NCI-H345 treated with DMSO at 0.1 percent for 48 hours (cell line): ENCODE measurements at regions not wholly inside any gene's neighbourhood (a gene's known extent, or its start where the extent isn't known, plus 50 kb on each side); places are given as distances from the start of the nearest gene placed in this dataset.

ENCODE experiments used
- DNase-seq: peaks from one replicate; lab custom pipeline; 2025; ENCODE audit not compliant: unreplicated experiment; lab: John Stamatoyannopoulos, UW

DNA sequence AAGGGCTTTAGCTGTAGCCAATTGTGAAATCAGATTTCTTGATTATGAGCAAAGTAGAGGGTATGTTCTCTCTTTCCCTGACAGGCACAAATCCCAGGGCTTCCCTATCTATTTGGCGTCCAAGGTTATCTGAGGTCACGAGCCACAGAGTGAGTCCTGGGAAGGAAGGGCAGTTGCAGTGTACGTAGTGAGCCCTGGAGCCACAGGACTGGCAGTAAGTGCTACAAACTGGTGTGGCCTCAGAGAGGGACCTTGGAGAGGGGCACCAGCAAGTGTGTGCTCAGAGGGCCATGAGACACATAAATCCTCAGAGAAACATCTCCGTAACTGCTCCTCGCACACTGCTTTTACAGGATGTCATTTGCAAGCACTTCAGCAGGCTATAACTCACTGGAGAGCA is 115.5 kb upstream of the SH3BP4 start:
- no peak for DNase-seq

- DNase-seq, result no peak
Measured at GRCh38 chr2:234835738-234836137, 116.1 kb upstream of the SH3BP4 start.

DNA sequence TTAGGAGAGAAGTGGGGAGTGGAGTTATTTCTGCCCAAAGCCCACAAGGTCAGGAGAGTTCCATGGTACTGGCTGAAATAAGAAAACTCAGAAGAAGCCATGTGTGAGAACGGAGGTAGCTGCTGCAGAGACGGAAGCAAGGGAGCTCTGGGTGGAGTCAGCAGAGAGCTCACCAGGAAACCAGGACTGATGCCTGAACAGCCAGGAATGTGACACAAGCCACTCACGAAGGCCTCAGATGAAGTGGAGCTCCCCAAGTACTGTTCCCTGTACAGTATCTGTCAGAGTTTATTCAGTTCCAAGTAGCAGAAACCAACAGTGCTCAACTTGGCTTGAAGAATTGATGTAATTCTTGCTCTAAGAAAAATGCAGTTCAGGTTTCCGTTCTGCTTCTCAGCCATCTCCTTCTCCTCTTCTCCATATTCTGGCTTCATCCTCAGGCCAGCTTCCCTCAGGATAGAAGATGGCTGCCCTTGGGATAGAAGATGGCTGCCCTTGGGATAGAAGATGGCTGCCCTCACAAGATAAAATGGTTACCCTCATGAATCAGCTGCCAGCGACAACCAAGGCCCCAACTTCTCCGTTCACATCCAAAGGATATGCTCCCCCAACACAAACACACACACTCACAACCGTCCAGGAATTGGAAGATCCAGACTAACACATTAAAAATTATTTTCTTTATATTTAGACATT is 117.4 kb upstream of the SH3BP4 start:
- no peak for DNase-seq

DNA sequence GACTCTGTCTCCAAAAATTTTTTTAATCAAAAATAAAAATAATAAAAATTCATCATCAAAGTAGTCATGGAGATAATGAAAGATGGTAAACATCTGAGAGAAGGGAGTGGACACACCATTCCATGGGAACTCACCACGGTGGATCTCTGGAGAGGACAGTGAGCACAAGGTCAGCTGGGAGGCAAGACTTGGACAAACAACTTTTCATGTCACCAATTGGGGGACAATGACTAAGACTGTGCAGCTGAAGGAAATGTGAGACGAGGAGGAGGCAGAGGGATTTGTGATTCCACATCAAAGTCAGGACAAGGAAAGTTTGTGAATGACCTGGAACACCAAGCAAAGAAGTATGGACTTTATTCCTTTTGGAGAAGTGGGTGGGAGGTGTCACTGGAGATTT is 121.0 kb upstream of the SH3BP4 start:
- no peak for DNase-seq

- DNase-seq, result no peak
Measured at GRCh38 chr2:234829074-234829455, 122.8 kb upstream of the SH3BP4 start.

DNA sequence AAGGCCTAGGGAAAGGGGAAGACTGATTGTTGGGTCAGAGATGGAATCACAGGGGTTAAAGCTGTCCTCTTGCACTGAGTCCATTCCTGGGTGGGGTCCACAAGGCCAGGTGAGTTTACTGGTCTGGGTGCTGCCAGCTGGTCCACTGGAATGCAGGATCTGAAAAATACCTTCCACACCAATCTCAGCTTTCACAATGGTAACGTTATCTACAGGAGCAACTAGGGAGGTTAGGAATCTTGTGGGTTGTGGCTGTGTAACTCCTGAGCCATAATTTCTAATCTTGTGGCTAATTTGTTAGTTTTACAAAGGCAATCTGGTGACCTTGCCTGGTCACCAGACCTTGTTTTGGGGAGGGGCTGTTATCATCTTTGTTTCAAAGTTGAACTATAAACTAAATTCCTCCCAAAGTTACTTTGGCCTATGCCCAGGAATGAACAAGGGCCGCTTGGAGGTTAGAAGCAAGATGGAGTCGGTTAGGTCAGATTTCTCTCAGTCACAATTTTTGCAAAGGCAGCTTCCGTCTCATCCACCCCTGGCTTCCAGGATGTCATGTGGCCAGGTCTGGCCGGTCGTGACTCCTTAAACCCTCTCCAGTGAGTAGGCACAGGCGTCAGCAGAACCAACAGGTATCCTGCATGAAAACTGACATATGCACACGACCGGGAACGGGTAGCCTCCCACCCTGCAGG is 123.3 kb upstream of the SH3BP4 start:
- no peak for DNase-seq

- DNase-seq, result no peak
Measured at GRCh38 chr2:234827096-234827860, 124.5 kb upstream of the SH3BP4 start.

DNA sequence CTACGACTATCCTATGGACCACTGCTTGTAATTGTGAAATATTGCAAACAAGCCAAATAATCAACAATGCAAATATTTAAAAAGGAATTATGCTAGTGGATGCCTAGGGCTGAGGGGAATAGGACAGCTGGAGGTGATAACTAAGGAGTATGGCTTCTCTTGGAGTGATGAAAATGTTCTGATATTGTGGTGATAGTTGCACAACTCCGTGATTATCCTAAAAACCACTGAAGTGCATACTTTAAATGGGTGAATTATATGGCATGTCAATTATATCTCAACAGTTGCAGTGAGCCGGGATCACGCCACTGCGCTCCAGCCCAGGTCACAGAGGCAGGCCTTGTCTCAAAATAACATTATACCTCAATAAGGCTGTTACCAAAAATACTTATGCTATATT is 125.1 kb upstream of the SH3BP4 start:
- DNase-seq, result no peak

DNA sequence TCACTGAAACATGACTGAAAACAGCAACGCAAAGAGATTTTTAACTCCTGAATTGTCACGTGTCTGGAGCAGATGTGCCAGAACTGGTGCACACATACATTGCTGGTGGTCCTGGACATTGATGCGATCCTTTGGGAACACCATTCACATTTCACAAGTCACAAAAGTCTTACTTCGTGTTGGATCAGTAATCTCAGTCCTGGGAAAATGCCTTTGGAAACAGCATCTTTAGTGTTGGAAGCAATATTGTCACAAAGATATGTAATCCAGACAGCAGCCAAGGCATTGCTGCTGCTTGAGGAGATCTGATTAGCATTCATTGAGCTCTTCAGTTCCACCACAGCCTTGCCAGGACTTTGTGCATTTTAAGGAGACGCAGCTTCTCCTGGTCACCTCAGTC is 126.2 kb upstream of the SH3BP4 start:
- DNase-seq, result no peak

DNA sequence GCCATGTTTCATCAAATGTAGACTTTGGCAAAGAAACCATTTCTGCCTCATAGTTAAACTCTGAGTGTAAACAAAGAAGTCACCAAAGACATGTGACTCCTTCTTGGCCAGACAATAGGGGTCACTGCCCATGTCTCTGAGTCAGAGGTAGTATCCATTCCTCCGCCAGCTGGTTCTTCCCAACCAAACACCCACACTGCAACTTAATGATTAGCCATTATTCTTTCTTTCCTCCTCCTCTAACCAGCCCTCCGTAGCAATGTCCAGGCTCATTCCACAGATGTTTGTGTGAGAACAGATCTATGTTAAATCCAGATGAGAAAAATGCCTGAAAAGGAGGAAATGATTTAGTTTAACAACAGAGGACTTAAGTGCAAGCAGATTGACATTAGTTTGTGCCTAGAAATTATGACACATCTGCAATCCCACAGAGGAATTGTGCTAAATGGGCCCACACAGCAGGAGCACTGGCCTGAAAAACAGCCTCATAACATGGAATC is 127.9 kb upstream of the SH3BP4 start:
- DNase-seq, result no peak

DNA sequence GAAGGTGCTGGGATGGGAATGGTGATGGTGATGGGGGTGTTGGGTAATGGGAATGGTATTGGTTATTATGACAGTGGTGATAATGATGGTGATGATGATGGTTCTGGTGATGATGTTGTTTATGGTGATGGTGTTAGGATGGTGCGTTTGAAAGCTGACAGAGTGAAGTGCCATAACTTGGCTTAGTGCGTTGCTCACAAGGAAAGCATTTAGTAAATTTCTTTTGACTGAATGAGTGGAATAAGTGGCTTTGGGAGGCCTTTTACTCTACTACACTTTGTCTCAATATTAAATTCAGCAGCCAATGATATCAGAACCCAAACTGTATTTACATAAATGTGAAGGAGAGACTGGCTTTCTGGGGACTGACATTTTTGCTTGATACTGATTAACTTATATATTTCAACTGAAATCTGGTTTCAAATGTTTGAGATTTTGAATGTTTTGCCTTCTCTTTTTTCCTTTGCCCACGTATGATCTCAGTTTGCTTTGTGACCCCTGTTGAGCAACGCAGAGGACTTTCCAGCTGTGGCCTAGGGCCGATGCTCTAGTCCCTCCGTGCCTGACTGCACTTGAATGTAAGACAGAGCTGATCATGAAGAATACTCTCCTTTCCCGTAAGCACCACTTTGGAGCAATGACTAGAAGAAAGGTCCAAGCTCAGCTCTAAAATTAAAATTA is 128.5 kb upstream of the SH3BP4 start:
- DNase-seq, result no peak

DNA sequence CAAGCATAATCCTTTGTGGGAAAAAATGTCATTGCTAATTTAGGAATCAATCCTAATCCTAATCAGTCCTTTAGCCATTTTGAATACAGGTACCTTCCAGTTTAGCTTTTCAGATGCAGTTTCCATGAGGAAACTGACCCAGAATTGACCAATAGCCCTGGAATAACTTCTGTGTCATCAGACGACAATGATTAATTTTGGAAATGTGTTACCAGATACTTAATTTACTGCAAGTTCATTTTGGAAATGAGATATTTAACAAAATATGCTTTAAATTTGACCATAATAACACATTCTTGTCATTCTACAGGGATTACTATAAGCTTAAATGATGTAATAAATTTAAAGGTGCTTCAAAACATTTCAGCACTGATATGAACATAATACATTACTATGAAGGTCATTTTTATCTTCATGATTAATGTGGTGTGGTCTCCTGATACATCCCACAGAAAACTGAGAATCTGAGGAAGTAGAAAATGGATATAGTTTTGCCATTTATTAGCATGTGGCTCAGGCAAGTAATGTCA is 129.8 kb upstream of the SH3BP4 start:
- no peak for DNase-seq

- no peak for DNase-seq
Measured at GRCh38 chr2:234818937-234819336, 132.9 kb upstream of the SH3BP4 start.

- DNase-seq, result no peak
Measured at GRCh38 chr2:234816491-234816890, 135.3 kb upstream of the SH3BP4 start.

DNA sequence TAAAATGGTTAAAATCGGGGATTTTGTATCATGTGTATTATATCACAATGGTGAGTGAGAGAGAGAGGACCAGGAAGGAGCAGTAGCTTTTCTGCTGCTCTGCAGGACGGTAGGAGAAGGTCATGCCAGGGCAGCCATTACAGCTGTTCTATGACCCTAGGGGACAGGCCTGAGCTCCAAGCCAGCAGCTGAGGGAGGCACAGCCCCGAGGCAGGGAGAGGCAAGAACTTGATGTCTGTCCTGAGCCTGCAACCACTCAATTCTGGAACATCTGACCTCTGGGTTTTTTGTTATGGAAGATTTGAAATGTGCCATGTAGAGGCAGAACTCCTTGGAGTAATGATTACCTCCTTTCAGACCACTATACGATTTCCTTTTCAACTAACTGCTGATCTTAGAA is 135.8 kb upstream of the SH3BP4 start:
- DNase-seq, result no peak

GRCh38 chr2:234814374-234814773 is 137.4 kb upstream of the SH3BP4 start:
- peak; percentile 30 for DNase-seq

DNA sequence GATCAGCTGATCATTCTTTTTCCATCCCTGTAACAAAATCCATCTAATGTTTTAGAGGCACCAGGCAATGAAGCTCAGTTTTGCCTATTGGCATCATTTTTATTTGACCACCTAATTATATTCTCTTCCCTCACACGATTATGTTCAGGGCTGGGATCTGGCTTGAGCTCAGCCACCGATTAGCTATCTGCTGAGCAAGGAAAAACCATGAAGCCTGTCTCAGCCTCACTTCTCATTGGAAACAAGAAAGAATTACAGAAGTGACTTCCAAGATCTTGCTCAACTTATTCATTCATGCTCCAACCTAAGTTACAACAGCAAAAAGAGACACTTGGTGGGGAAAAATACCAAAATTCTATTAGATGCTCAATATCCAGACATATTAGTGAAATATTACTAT is 139.0 kb upstream of the SH3BP4 start:
- no peak for DNase-seq

- DNase-seq, result no peak
Measured at GRCh38 chr2:234808907-234809306, 142.9 kb upstream of the SH3BP4 start.

GRCh38 chr2:234806818-234807217 is 145.0 kb upstream of the SH3BP4 start:
- no peak for DNase-seq

GRCh38 chr2:234805836-234806235 is 146.0 kb upstream of the SH3BP4 start:
- DNase-seq, result no peak

- DNase-seq, result no peak
Measured at GRCh38 chr2:234804704-234805103, 147.1 kb upstream of the SH3BP4 start.
